ENCODE measurements at regions not wholly inside any gene's neighbourhood (a gene's known extent, or its start where the extent isn't known, plus 50 kb on each side); places are given as distances from the start of the nearest gene placed in this dataset.

GRCh38 chr20:41672282-41672681 lies 54.1 kb upstream of the CHD6 start:
- dilution Hi-C loops (cut with HindIII; ENCODE audit: low sequenced_read_pairs, unreplicated experiment) = no loop called here
- ATAC-seq (ENCODE audit: low read depth) = no peak

More at GRCh38 chr20:41672282-41672681, 54.1 kb upstream of the CHD6 start:
- H3K9me1 ChIP-seq (ENCODE audit: insufficient read depth, low read length) = no peaks in the 10 kb centered on the region
- H3K27ac ChIP-seq (ENCODE audit: insufficient read depth, low read length) = no peak overlapping the region
- no peak overlapping the region for H4K91ac ChIP-seq (ENCODE audit: insufficient read depth, low read depth, low read length)
- no peak overlapping the region for H3K4ac ChIP-seq (ENCODE audit: low read depth, low read length)
- no peak overlapping the region for H3K23ac ChIP-seq (ENCODE audit: low read depth, low read length)
- no peaks in the 10 kb centered on the region for H4K20me1 ChIP-seq (ENCODE audit: insufficient read depth, low read length)
- no peak for DNase-seq
- BruUV-seq (replicated peaks) = no TSS peak
- intact Hi-C loops (cut with micrococcal nuclease) = no loop called here
- H3K9me3 ChIP-seq (ENCODE audit: control insufficient read depth, insufficient read depth, low read length) = no peaks in the 10 kb centered on the region
- no peak overlapping the region for H2BK120ac ChIP-seq (ENCODE audit: low read depth, low read length)
- no peak overlapping the region for H2BK15ac ChIP-seq (ENCODE audit: low read depth, low read length)
- H4K5ac ChIP-seq (ENCODE audit: low read depth, low read length) = no peak overlapping the region
- no peak overlapping the region for H3K9ac ChIP-seq (ENCODE audit: low read depth, low read length)
- no peak overlapping the region for H3K56ac ChIP-seq (ENCODE audit: extremely low read depth, insufficient read depth, low read length)
- H3K14ac ChIP-seq (replicated peaks; ENCODE audit: low read depth, low read length) = no peak overlapping the region
- H2AK5ac ChIP-seq (ENCODE audit: low read depth, low read length) = no peak overlapping the region
- H2BK5ac ChIP-seq (ENCODE audit: low read depth, low read length, poor library complexity, severe bottlenecking) = no peak overlapping the region
- no peak overlapping the region for H3K4me2 ChIP-seq (ENCODE audit: low read depth, low read length)
- TF ChIP-seq CHD1 (IDR thresholded peaks at IDR 0.05; ENCODE audit: low read depth, low read length) = no peak
- TF ChIP-seq NFE2L2 (IDR thresholded peaks at IDR 0.05; ENCODE audit: low read depth, low read length) = no peak
- TF ChIP-seq CTCF (conservative IDR thresholded peaks at IDR 0.05; ENCODE audit: low read depth, low read length) = no peak
- no peak for TF ChIP-seq SMC3 (IDR thresholded peaks at IDR 0.05; ENCODE audit: low read depth, low read length)
- no peak for TF ChIP-seq BHLHE40 (IDR thresholded peaks at IDR 0.05; ENCODE audit: low read depth, low read length)
- TF ChIP-seq POLR2A (IDR thresholded peaks at IDR 0.05; ENCODE audit: low read depth, low read length) = no peak
- no peak for TF ChIP-seq MAZ (IDR thresholded peaks at IDR 0.05; ENCODE audit: borderline replicate concordance, low read depth, low read length)
- TF ChIP-seq CEBPB (IDR thresholded peaks at IDR 0.05; ENCODE audit: low read depth, low read length) = no peak
- TF ChIP-seq RCOR1 (IDR thresholded peaks at IDR 0.05; ENCODE audit: insufficient replicate concordance, low read length) = no peak
- TF ChIP-seq MXI1 (IDR thresholded peaks at IDR 0.05; ENCODE audit: borderline replicate concordance, low read depth, low read length) = no peak
- TF ChIP-seq MAFK (IDR thresholded peaks at IDR 0.05; ENCODE audit: low read depth, low read length) = no peak
- no peak for TF ChIP-seq RAD21 (IDR thresholded peaks at IDR 0.05; ENCODE audit: low read length)
- TF ChIP-seq RFX5 (IDR thresholded peaks at IDR 0.05; ENCODE audit: low read depth, low read length) = no peak
- no peak for TF ChIP-seq FOS (IDR thresholded peaks at IDR 0.05; ENCODE audit: low read depth, low read length)
- POLR2A ChIA-PET (ENCODE audit: unreplicated experiment) = interaction anchor here (0.6 kb wide), 1 partner anchor 11 kb away, joined by 4 read pairs; no protein-coding TSS in a partner anchor
- no peak overlapping the region for H3K18ac ChIP-seq (ENCODE audit: low read depth, low read length)
- CTCF ChIA-PET = no interaction called here
- H3K4me1 ChIP-seq (ENCODE audit: control insufficient read depth, insufficient read depth, low read length) = no peaks in the 10 kb centered on the region
- no peak overlapping the region for H4K8ac ChIP-seq (ENCODE audit: low read depth in 2 of 2, low read length in 2 of 2)
- no peak overlapping the region for H2BK20ac ChIP-seq (ENCODE audit: low read depth, low read length)
- no peaks in the 10 kb centered on the region for H3K79me1 ChIP-seq (ENCODE audit: low read depth in 1 of 2, low read length in 2 of 2)
- no peak overlapping the region for H3K4me3 ChIP-seq (ENCODE audit: insufficient read depth, low read depth, low read length)
- no peak overlapping the region for H2AK9ac ChIP-seq (replicated peaks; ENCODE audit: low read depth, low read length, poor library complexity)
- no peak overlapping the region for H2AFZ ChIP-seq (replicated peaks; ENCODE audit: low read length, poor library complexity)
- WGBS, 2 experiments (ENCODE audit: extremely low coverage in 2 of 2, insufficient read length in 1 of 2) = 71% methylated on average over 1 of the region's 3 CpGs; no CpG with 5 or more reads in 1 of the 2 experiments
- H3K27me3 ChIP-seq (ENCODE audit: control insufficient read depth, insufficient read depth, low read length) = peaks cover 11% of the 10 kb centered on the region
- H3K36me3 ChIP-seq (ENCODE audit: control insufficient read depth, insufficient read depth, low read length) = no peaks in the 10 kb centered on the region
- in situ Hi-C loops (cut with MboI; ENCODE audit: low sequenced_read_pairs) = no loop called here
